Mesendoderm (in vitro differentiated cells): ENCODE measurements at regions not wholly inside any gene's neighbourhood (a gene's known extent, or its start where the extent isn't known, plus 50 kb on each side); places are given as distances from the start of the nearest gene placed in this dataset.
A peak's percentile ranks its signal among the peaks of the same experiment; 100 is the strongest.

Experiments used
- DNase-seq: peaks from one replicate; pipeline ENCODE4 v3.0.0; 2013
- H2AK5ac ChIP-seq: 2 replicates; pipeline ENCODE4 v1.6.1; 2013; ENCODE audit warnings: low read length, inconsistent platforms
- H2BK120ac ChIP-seq: 2 replicates; pipeline ENCODE4 v1.6.1; 2013; ENCODE audit warnings: low read depth, mild to moderate bottlenecking, low read length, moderate library complexity, mixed read lengths
- H2BK15ac ChIP-seq: replicated peaks from 2 replicates; pipeline ENCODE4 v1.6.1; 2013; ENCODE audit warnings: low read depth, mild to moderate bottlenecking, moderate library complexity
- H2BK5ac ChIP-seq: 2 replicates; pipeline ENCODE4 v1.6.1; 2013; ENCODE audit warnings: low read length, inconsistent platforms
- H3K18ac ChIP-seq: 2 replicates; pipeline ENCODE4 v1.6.1; 2013; ENCODE audit warnings: mild to moderate bottlenecking, low read length, mixed read lengths
- H3K23ac ChIP-seq: one replicate; pipeline ENCODE4 v1.6.1; 2013; ENCODE audit warnings: low read length
- H3K27ac ChIP-seq: 2 replicates; pipeline ENCODE4 v1.5.1; 2013; ENCODE audit warnings: low read depth, mild to moderate bottlenecking, inconsistent platforms, low read length, moderate library complexity
- H3K27me3 ChIP-seq: 2 replicates; pipeline ENCODE4 v1.6.1; 2013; ENCODE audit warnings: low read length, control low read depth, mild to moderate bottlenecking, inconsistent platforms; ENCODE audit not compliant: insufficient read depth, poor library complexity
- H3K36me3 ChIP-seq: 2 replicates; pipeline ENCODE4 v1.6.1; 2013; ENCODE audit warnings: low read length, inconsistent platforms; ENCODE audit not compliant: control insufficient read depth, insufficient read depth
- H3K4ac ChIP-seq: one replicate; pipeline ENCODE4 v1.6.1; 2013; ENCODE audit warnings: low read depth, mild to moderate bottlenecking, low read length, moderate library complexity
- H3K4me1 ChIP-seq: 2 replicates; pipeline ENCODE4 v1.6.1; 2013; ENCODE audit warnings: low read depth, low read length, inconsistent platforms; ENCODE audit not compliant: control insufficient read depth
- H3K4me2 ChIP-seq: 2 replicates; pipeline ENCODE4 v1.6.1; 2013; ENCODE audit warnings: low read length
- H3K4me3 ChIP-seq: 2 replicates; pipeline ENCODE4 v1.5.1; 2013; ENCODE audit warnings: mild to moderate bottlenecking, low read length
- H3K56ac ChIP-seq: one replicate; pipeline ENCODE4 v1.6.1; 2013; ENCODE audit warnings: low read length
- H3K79me1 ChIP-seq: 2 replicates; pipeline ENCODE4 v1.6.1; 2013; ENCODE audit warnings: low read length, inconsistent platforms
- H3K79me2 ChIP-seq: 2 replicates; pipeline ENCODE4 v1.6.1; 2013; ENCODE audit warnings: mild to moderate bottlenecking, low read length; ENCODE audit not compliant: control insufficient read depth, insufficient read depth
- H3K9ac ChIP-seq: 2 replicates; pipeline ENCODE4 v1.6.1; 2013; ENCODE audit warnings: low read length, inconsistent platforms
- H4K5ac ChIP-seq: one replicate; pipeline ENCODE4 v1.6.1; 2013; ENCODE audit warnings: low read length
- H4K8ac ChIP-seq: one replicate; pipeline ENCODE4 v1.6.1; 2013; ENCODE audit warnings: low read depth, mild to moderate bottlenecking, control low read depth, low read length, moderate library complexity
- WGBS: extraction: QIAGEN DNeasy Blood & Tissue Kit; methylation state at CpG from one replicate; pipeline ENCODE4 v1.1.7; 2013; ENCODE audit warnings: low lambda C conversion rate, missing lambda C conversion rate; ENCODE audit not compliant: insufficient coverage; ENCODE audit errors: extremely low coverage; 5-methylcytosine and 5-hydroxymethylcytosine counted together

- no peaks in the 10 kb centered on the region for H3K27me3 ChIP-seq
- H3K9ac ChIP-seq: no peak overlapping the region
- H3K79me2 ChIP-seq: no peaks in the 10 kb centered on the region
- no peaks in the 10 kb centered on the region for H3K4me1 ChIP-seq
- H3K56ac ChIP-seq: no peak overlapping the region
- H2AK5ac ChIP-seq: no peak overlapping the region
- no peak overlapping the region for H4K8ac ChIP-seq
- no peak overlapping the region for H2BK120ac ChIP-seq
- H3K4me3 ChIP-seq: no peak overlapping the region
- no peak overlapping the region for H3K4me2 ChIP-seq
- no peak for DNase-seq
- H3K23ac ChIP-seq: no peak overlapping the region
- H4K5ac ChIP-seq: no peak overlapping the region
- H2BK15ac ChIP-seq: no peak overlapping the region
- no peak overlapping the region for H3K18ac ChIP-seq
- no peaks in the 10 kb centered on the region for H3K79me1 ChIP-seq
- H3K27ac ChIP-seq: no peak overlapping the region
- H3K36me3 ChIP-seq: no peaks in the 10 kb centered on the region
- H3K4ac ChIP-seq: no peak overlapping the region
- no peak overlapping the region for H2BK5ac ChIP-seq
Measured at GRCh38 chr13:88745011-88745410, 1073.8 kb downstream of the SLITRK5 start.

- H3K9ac ChIP-seq: no peak overlapping the region
- no CpG with 5 or more reads among the region's 1 CpG for WGBS
- no peak overlapping the region for H3K56ac ChIP-seq
- no peaks in the 10 kb centered on the region for H3K36me3 ChIP-seq
- no peak overlapping the region for H2BK5ac ChIP-seq
- H3K23ac ChIP-seq: no peak overlapping the region
- no peak overlapping the region for H2AK5ac ChIP-seq
- no peak for DNase-seq
- H3K79me1 ChIP-seq: no peaks in the 10 kb centered on the region
- no peak overlapping the region for H3K4me3 ChIP-seq
- H3K27me3 ChIP-seq: no peaks in the 10 kb centered on the region
- no peak overlapping the region for H3K4me2 ChIP-seq
- no peak overlapping the region for H4K8ac ChIP-seq
- no peak overlapping the region for H2BK15ac ChIP-seq
- no peak overlapping the region for H2BK120ac ChIP-seq
- no peak overlapping the region for H3K4ac ChIP-seq
- no peaks in the 10 kb centered on the region for H3K4me1 ChIP-seq
- H3K79me2 ChIP-seq: no peaks in the 10 kb centered on the region
- H3K18ac ChIP-seq: no peak overlapping the region
- no peak overlapping the region for H3K27ac ChIP-seq
- no peak overlapping the region for H4K5ac ChIP-seq
Measured at GRCh38 chr13:88752041-88752440, 1080.9 kb downstream of the SLITRK5 start.

GRCh38 chr13:88754141-88754540 lies 1083.0 kb downstream of the SLITRK5 start:
- Histone ChIP-seq H3K27me3 (no peaks in the 10 kb centered on the region), H3K79me1 (no peaks in the 10 kb centered on the region)

DNA sequence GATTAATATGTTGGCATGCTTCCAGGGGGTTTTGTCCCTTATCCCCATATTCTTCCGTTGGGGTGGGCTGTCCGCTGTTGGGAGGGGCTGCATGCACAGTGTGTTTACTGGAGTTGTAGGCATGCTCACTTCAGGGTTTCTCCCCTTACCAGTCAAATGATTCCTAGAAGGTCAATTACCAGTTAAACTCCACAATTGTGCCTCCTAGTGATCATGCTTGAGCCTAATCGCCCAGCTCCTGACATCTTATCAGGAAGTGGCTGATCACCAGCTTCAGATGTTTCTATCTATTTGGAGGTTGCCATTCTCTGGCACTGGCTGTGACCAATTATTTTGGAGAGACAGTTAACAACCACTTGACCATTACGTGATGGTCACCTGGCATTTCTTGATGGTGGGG lies 1090.0 kb downstream of the SLITRK5 start:
- Histone ChIP-seq H4K8ac (no peak overlapping the region), H2BK120ac (no peak overlapping the region), H3K27me3 (no peaks in the 10 kb centered on the region), H3K9ac (no peak overlapping the region), H2AK5ac (no peak overlapping the region), H3K36me3 (no peaks in the 10 kb centered on the region), H3K4me1 (no peaks in the 10 kb centered on the region), H2BK5ac (no peak overlapping the region), H3K79me1 (no peaks in the 10 kb centered on the region), H4K5ac (no peak overlapping the region), H3K56ac (no peak overlapping the region), H3K4me2 (no peak overlapping the region), H3K4ac (no peak overlapping the region), H3K18ac (no peak overlapping the region), H3K4me3 (no peak overlapping the region), H3K79me2 (no peaks in the 10 kb centered on the region), H3K27ac (no peak overlapping the region), H2BK15ac (no peak overlapping the region), H3K23ac (no peak overlapping the region)
- peak; percentile 46 for DNase-seq
- no CpG with 5 or more reads among the region's 4 CpGs for WGBS

More at GRCh38 chr13:88754141-88754540, 1083.0 kb downstream of the SLITRK5 start:
- DNase-seq: no peak
- Histone ChIP-seq H3K27ac (no peak overlapping the region), H3K4ac (no peak overlapping the region), H3K4me1 (no peaks in the 10 kb centered on the region), H3K56ac (no peak overlapping the region), H3K36me3 (no peaks in the 10 kb centered on the region), H3K9ac (no peak overlapping the region), H3K4me3 (no peak overlapping the region), H4K5ac (no peak overlapping the region), H3K4me2 (no peak overlapping the region), H2AK5ac (no peak overlapping the region), H4K8ac (no peak overlapping the region), H3K23ac (no peak overlapping the region), H2BK5ac (no peak overlapping the region), H3K18ac (no peak overlapping the region), H3K79me2 (no peaks in the 10 kb centered on the region), H2BK15ac (no peak overlapping the region), H2BK120ac (no peak overlapping the region)
- WGBS: no CpG with 5 or more reads among the region's 1 CpG

GRCh38 chr13:88764103-88764502 lies 1092.9 kb downstream of the SLITRK5 start:
- Histone ChIP-seq H2BK120ac (no peak overlapping the region), H3K4me3 (no peak overlapping the region), H4K8ac (no peak overlapping the region), H3K4me1 (no peaks in the 10 kb centered on the region), H3K9ac (no peak overlapping the region), H3K79me2 (no peaks in the 10 kb centered on the region), H3K27me3 (no peaks in the 10 kb centered on the region), H3K4ac (no peak overlapping the region), H3K18ac (no peak overlapping the region), H2AK5ac (no peak overlapping the region), H3K56ac (no peak overlapping the region), H2BK5ac (no peak overlapping the region), H2BK15ac (no peak overlapping the region), H4K5ac (no peak overlapping the region), H3K4me2 (no peak overlapping the region), H3K79me1 (no peaks in the 10 kb centered on the region), H3K36me3 (no peaks in the 10 kb centered on the region), H3K23ac (no peak overlapping the region), H3K27ac (no peak overlapping the region)
- DNase-seq: peak; percentile 83
- no CpG with 5 or more reads among the region's 3 CpGs for WGBS

DNA sequence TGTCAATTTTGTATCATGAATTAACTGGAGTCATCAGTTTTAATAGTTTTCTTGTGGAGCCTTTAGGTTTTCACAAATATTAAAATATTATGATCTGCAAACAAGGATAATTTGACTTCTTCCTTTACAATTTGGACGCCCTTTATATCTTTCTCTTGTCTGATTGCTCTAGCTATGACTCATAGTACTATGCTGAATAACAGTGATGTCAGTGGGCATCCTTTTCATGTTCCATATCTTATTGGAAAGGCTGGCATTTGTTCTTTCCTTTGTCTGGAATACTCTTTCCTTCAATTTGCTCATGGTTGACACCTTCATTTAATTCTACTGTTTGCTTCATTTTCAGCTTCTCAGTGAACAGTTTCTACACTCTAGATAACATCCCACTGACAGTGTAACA lies 1129.3 kb downstream of the SLITRK5 start:
- no peak overlapping the region for H2AK5ac ChIP-seq
- no peaks in the 10 kb centered on the region for H3K79me1 ChIP-seq
- no peaks in the 10 kb centered on the region for H3K4me1 ChIP-seq
- no peaks in the 10 kb centered on the region for H3K27me3 ChIP-seq
- H3K9ac ChIP-seq: no peak overlapping the region
- no peak overlapping the region for H3K23ac ChIP-seq
- no peak overlapping the region for H2BK120ac ChIP-seq
- H3K4ac ChIP-seq: no peak overlapping the region
- no peak overlapping the region for H2BK5ac ChIP-seq
- no peak overlapping the region for H3K4me3 ChIP-seq
- DNase-seq: no peak
- no peak overlapping the region for H4K5ac ChIP-seq
- no peak overlapping the region for H3K56ac ChIP-seq
- H3K18ac ChIP-seq: no peak overlapping the region
- no peak overlapping the region for H4K8ac ChIP-seq
- no peak overlapping the region for H3K4me2 ChIP-seq
- no peak overlapping the region for H2BK15ac ChIP-seq
- WGBS: no CpG with 5 or more reads among the region's 1 CpG
- no peaks in the 10 kb centered on the region for H3K79me2 ChIP-seq
- H3K27ac ChIP-seq: no peak overlapping the region
- no peaks in the 10 kb centered on the region for H3K36me3 ChIP-seq
